ENCODE measurements at regions not wholly inside any gene's neighbourhood (a gene's known extent, or its start where the extent isn't known, plus 50 kb on each side); places are given as distances from the start of the nearest gene placed in this dataset.

GRCh38 chr10:130471486-130471885 lies 335.3 kb downstream of the GLRX3 start:
- TF ChIP-seq CTCF (IDR thresholded peaks at IDR 0.05) (no peak), MAX (IDR thresholded peaks at IDR 0.05) (no peak), RNF2 (IDR thresholded peaks at IDR 0.05; ENCODE audit: borderline replicate concordance, low read depth) (no peak), BHLHE40 (IDR thresholded peaks at IDR 0.05; ENCODE audit: low read depth, low read length) (no peak), RARB (CRISPR knock-in tag; IDR thresholded peaks at IDR 0.05) (no peak), POLR2A (IDR thresholded peaks at IDR 0.05; ENCODE audit: low read length) (no peak)

Measured in A549 (cell line).